K562 (cell line): ENCODE measurements at regions not wholly inside any gene's neighbourhood (a gene's known extent, or its start where the extent isn't known, plus 50 kb on each side); places are given as distances from the start of the nearest gene placed in this dataset.

ENCODE experiments used
- ATAC-seq: fragments of 200-7000 bp; cut with Tn5 transposase; 3 replicates; pipeline ENCODE4 v1.9.1; 2020; ENCODE audit warnings: moderate library complexity
- BruUV-seq: library from RNA; stranded (reverse); fragments of 400-500 nt; replicated peaks from 2 replicates; lab custom pipeline; 2021; lab: Mats Ljungman, UMichigan
- CTCF ChIA-PET: fragments of 300-600 bp; formaldehyde crosslinking; extraction: SDS; loops from one replicate; lab custom pipeline; 2021; ENCODE audit warnings: low intra/inter-chr PET ratio; lab: Yijun Ruan, JAX
- POLR2A ChIA-PET: fragments of 300-600, 350-650 bp; sonication (Branson Sonifier 250); formaldehyde crosslinking; extraction: SDS; loops from one replicate; lab custom pipeline; 2021; ENCODE audit warnings: antibody characterized with exemption, inconsistent platforms; lab: Yijun Ruan, JAX
- DNase-seq, 4 experiments: peaks; one replicate each; pipeline versions ENCODE4 v3.0.0 to v3.0.0-alpha.2; 2011 to 2018; ENCODE audit warnings: low spot score in 3 of 4, mixed read lengths in 3 of 4; ENCODE audit errors: extremely low read depth in 1 of 4
- FAIRE-seq: peaks from 2 replicates; lab custom pipeline; 2011; peaks lifted over from hg19 to GRCh38; lab: Jason Lieb, UNC
- H2AFZ ChIP-seq: 2 replicates; pipeline ENCODE4 v1.6.0; 2011; ENCODE audit warnings: low read depth, low read length, control low read depth, inconsistent platforms
- H3K27ac ChIP-seq: fragments of 200-600 bp; 3 replicates; pipeline ENCODE4 v1.8.0; 2011; ENCODE audit warnings: low read depth, mild to moderate bottlenecking, control low read depth, inconsistent platforms, low read length, moderate library complexity, mixed read lengths; ENCODE audit errors: extremely low read depth
- H3K27me3 ChIP-seq, 2 experiments: fragments of 300-600 bp in 1 of 2; 2 replicates in 1 of 2; 3 replicates in 1 of 2; pipeline versions ENCODE4 v1.6.0 to v1.8.0; 2011; ENCODE audit warnings: inconsistent platforms in 2 of 2, low read length in 2 of 2, mild to moderate bottlenecking in 1 of 2, mixed read lengths in 1 of 2, moderate library complexity in 1 of 2; ENCODE audit not compliant: control insufficient read depth in 2 of 2, insufficient read depth in 2 of 2
- H3K36me3 ChIP-seq: fragments of 300-600 bp; 3 replicates; pipeline ENCODE4 v1.8.0; 2011; ENCODE audit warnings: mild to moderate bottlenecking, low read length, inconsistent platforms; ENCODE audit not compliant: control insufficient read depth, insufficient read depth
- H3K4me1 ChIP-seq, 2 experiments: fragments of 200-600 bp in 1 of 2; replicated peaks in 1 of 2; 2 replicates in 1 of 2; 3 replicates in 1 of 2; pipeline versions ENCODE4 v1.5.1 to v1.8.0; 2011; ENCODE audit warnings: inconsistent platforms in 2 of 2, low read length in 2 of 2, mild to moderate bottlenecking in 1 of 2, mixed read lengths in 1 of 2, moderate library complexity in 1 of 2; ENCODE audit not compliant: control insufficient read depth in 2 of 2, insufficient read depth in 2 of 2
- H3K4me2 ChIP-seq: 2 replicates; pipeline ENCODE4 v1.6.1; 2011; ENCODE audit warnings: low read length, control low read depth, inconsistent platforms, mixed read lengths; ENCODE audit not compliant: insufficient read depth
- H3K4me3 ChIP-seq: fragments of 200-600 bp; sonication (generic), shearing (Covaris generic); 2 replicates; pipeline ENCODE4 v1.5.1; 2016; ENCODE audit warnings: control low read depth, inconsistent platforms
- H3K79me2 ChIP-seq: fragments of 200-600 bp; 3 replicates; pipeline ENCODE4 v1.8.0; 2011; ENCODE audit warnings: low read length, inconsistent platforms; ENCODE audit not compliant: control insufficient read depth, insufficient read depth
- H3K9ac ChIP-seq, 2 experiments: 2 replicates each; pipeline versions ENCODE4 v1.6.0 to v1.6.1; 2011; ENCODE audit warnings: low read depth in 2 of 2, low read length in 2 of 2, control low read depth in 1 of 2, inconsistent platforms in 1 of 2, mild to moderate bottlenecking in 1 of 2, mixed read lengths in 1 of 2; ENCODE audit not compliant: insufficient read depth in 1 of 2
- H3K9me1 ChIP-seq: one replicate; pipeline ENCODE4 v1.6.0; 2011; ENCODE audit warnings: inconsistent platforms, mild to moderate bottlenecking, low read length, moderate library complexity; ENCODE audit not compliant: control insufficient read depth, insufficient read depth
- H3K9me3 ChIP-seq: replicated peaks from 2 replicates; pipeline ENCODE4 v1.5.1; 2011; ENCODE audit warnings: low read depth, low read length, inconsistent platforms; ENCODE audit not compliant: control insufficient read depth, insufficient read depth
- H4K20me1 ChIP-seq: replicated peaks from 2 replicates; pipeline ENCODE4 v1.6.1; 2011; ENCODE audit warnings: low read length, inconsistent platforms, mixed read lengths; ENCODE audit not compliant: control insufficient read depth, insufficient read depth
- FOSL1 ChIP-seq: fragments of 200-800 bp; sonication (Bioruptor generic); conservative IDR thresholded peaks from 2 replicates; pipeline ENCODE4 v1.6.1; 2016; ENCODE audit warnings: missing genetic modification characterization, missing compliant biosample characterization
- TCFL5 ChIP-seq: fragments of 250-450 bp; sonication (Bioruptor Pico); conservative IDR thresholded peaks from 2 replicates; pipeline ENCODE4 v1.6.1; 2021; ENCODE audit warnings: mild to moderate bottlenecking, moderate library complexity, matching md5 sums
- ZFPM2 ChIP-seq: fragments of 250-450 bp; sonication (Bioruptor Pico); IDR thresholded peaks from 2 replicates; pipeline ENCODE4 v1.5.1; 2022; ENCODE audit warnings: mild to moderate bottlenecking
- ZNF124 ChIP-seq: sonication (generic); formaldehyde crosslinking; IDR thresholded peaks from 2 replicates; pipeline ENCODE4 v1.8.1; 2022; ENCODE audit warnings: missing genetic modification reagents
- ZNF165 ChIP-seq: fragments of 250-450 bp; sonication (Bioruptor Pico); IDR thresholded peaks from 2 replicates; pipeline ENCODE4 v1.4.0; 2020; ENCODE audit warnings: borderline replicate concordance
- ZNF79 ChIP-seq: fragments of 250-450 bp; sonication (Bioruptor Pico); IDR thresholded peaks from 2 replicates; pipeline ENCODE4 v1.4.0; 2020; ENCODE audit warnings: low read depth, mild to moderate bottlenecking, moderate library complexity
- WGBS: fragments of 100-300 bp; shearing (Covaris generic); methylation state at CpG from one replicate; pipeline ENCODE4 v1.1.6; 2016; ENCODE audit warnings: low coverage, mixed read lengths; ENCODE audit not compliant: insufficient coverage; ENCODE audit errors: missing lambda C conversion rate; 5-methylcytosine and 5-hydroxymethylcytosine counted together
- in situ Hi-C: fragments of 300-500 bp; cut with MboI; formaldehyde crosslinking; loops from 4 replicates; pipeline ENCODE4 v1.15.0; 2018; ENCODE audit warnings: inconsistent platforms, mixed read lengths
- intact Hi-C: fragments of 100-400 bp; cut with micrococcal nuclease; formaldehyde crosslinking; loops from 2 replicates; pipeline ENCODE4 v1.14.2; 2022

GRCh38 chr13:33636955-33637670 is 180.8 kb upstream of the RFC3 start:
- CTCF ChIA-PET = no interaction called here
- TF ChIP-seq ZFPM2 (CRISPR knock-in tag) = no peak
- no peak for TF ChIP-seq ZNF124 (CRISPR knock-in tag)
- no peak for TF ChIP-seq TCFL5 (CRISPR knock-in tag)
- TF ChIP-seq ZNF165 = no peak
- no peak for TF ChIP-seq FOSL1 (tag)
- no peak for TF ChIP-seq ZNF79 (CRISPR knock-in tag)
- TF ChIP-seq, all 486 proteins: peak for 0
- Histone ChIP-seq H3K9ac (no peak overlapping the region), H3K36me3 (no peaks in the 10 kb centered on the region), H3K4me1 (no peaks in the 10 kb centered on the region), H3K79me2 (no peaks in the 10 kb centered on the region), H4K20me1 (no peaks in the 10 kb centered on the region), H3K27ac (no peak overlapping the region), H3K27me3 (peaks cover 0 to 5% of the 10 kb centered on the region in 2 experiments; a peak in 1 of 5 replicates), H3K4me3 (no peak overlapping the region), H3K9me1 (no peaks in the 10 kb centered on the region), H2AFZ (no peak overlapping the region), H3K4me2 (no peak overlapping the region), H3K9me3 (no peaks in the 10 kb centered on the region)
- POLR2A ChIA-PET = no interaction called here
- 0% methylated on average over 3 of the region's 3 CpGs for WGBS
- DNase-seq (no peak), ATAC-seq (no peak), FAIRE-seq (no peak)
- in situ Hi-C loops = no loop called here
- intact Hi-C loops = no loop called here
- no TSS peak for BruUV-seq
